ENCODE measurements at regions not wholly inside any gene's neighbourhood (a gene's known extent, or its start where the extent isn't known, plus 50 kb on each side); places are given as distances from the start of the nearest gene placed in this dataset.

- TF ChIP-seq EZH2 (IDR thresholded peaks at IDR 0.05; ENCODE audit: borderline replicate concordance, low read depth, low read length, severe bottlenecking) (no peak), CTCF (IDR thresholded peaks at IDR 0.05; ENCODE audit: extremely low read depth in 1 of 2, insufficient read depth in 1 of 2, low read depth in 1 of 2, low read length in 2 of 2) (no peak), POLR2A (IDR thresholded peaks at IDR 0.05; ENCODE audit: low read depth, low read length) (no peak), POLR2AphosphoS5 (IDR thresholded peaks at IDR 0.05; ENCODE audit: insufficient read depth, low read depth, low read length) (no peak)
These were observed 279.9 kb downstream of the ARL4A start for GRCh38 chr7:12967322-12967721.

All from endothelial cell of umbilical vein (primary cell).